GM19397 (cell line): ENCODE measurements at regions not wholly inside any gene's neighbourhood (a gene's known extent, or its start where the extent isn't known, plus 50 kb on each side); places are given as distances from the start of the nearest gene placed in this dataset.
"Not testable (repeated sequence)": the region's sequence is repeated elsewhere in the genome, so short reads cannot be mapped to it uniquely, and the experiment has no call there.

Experiments
- ATAC-seq: cut with Tn5 transposase; IDR thresholded peaks from one replicate; pipeline ENCODE4 v1.9.1; 2021; ENCODE audit warnings: mild to moderate bottlenecking, moderate library complexity; ENCODE audit not compliant: unreplicated experiment

DNA sequence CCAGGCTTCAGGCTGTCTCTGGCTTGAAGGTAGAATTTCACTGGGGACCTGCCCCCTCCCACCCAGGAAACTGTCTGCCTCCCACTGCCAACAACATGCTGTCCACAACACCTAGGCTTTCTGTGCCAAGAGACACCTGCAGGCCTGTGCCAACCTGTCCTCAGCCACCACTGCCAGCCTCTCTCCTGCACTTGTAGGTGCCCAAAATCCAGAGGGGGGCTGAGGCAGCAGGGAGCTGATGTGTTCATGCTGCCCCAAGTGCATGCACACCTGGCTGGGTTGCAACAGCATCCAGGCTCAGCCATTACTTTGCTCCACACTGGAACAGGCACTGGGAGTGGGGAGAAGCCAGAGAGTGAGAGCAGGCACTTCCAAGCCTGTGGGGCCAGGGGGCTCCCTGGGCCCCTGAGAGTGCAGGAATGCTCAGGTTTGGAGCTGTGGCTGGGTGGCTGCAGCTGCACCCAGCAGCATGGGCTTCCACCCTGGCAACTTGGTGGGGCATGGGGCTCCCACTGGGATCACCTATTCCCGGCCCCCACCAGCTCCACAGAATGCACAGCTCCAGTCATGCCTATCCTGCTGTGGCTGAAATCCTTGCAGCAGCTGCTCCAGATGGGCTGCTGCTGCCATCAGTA is 218.1 kb upstream of the OBI1 start:
- no peak for ATAC-seq

DNA sequence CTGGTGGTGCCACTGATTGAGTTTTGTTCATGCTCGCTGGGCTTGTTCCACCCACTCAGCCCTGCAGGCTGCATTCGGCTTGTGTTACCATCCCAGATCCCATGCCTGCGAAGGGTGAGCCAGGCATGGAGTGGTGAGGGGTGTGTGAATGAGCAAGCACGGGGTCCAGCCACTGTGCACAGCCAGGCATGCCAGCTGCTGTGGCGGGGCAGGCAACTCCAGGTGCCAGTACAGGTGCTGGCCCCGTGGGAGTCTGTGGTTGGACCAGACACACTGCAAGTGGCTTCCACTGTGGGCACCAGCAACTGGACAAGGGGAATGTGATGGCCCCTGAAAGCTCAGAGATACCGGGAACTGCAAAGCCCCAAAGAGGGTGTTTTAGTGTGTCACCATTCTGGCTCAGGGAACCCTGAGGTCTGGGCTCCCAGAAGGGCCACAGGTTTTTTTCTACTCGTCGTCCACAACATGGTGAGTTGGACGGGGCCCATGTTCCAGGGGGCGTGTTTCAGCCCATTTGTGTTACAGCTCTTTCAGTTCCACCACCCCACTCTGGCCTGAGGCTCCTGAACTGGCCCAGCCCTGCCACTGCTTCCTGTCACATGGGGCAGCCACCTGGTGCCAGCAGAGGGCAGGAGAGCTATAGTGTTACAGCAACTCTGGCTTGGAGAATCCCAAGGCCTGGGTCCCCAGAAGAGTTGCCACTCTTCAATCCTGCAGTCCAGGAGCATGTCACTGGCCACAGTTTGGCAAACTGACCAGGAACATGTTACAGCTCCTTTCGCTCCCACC is 217.0 kb upstream of the OBI1 start:
- ATAC-seq = peak; percentile 65

DNA sequence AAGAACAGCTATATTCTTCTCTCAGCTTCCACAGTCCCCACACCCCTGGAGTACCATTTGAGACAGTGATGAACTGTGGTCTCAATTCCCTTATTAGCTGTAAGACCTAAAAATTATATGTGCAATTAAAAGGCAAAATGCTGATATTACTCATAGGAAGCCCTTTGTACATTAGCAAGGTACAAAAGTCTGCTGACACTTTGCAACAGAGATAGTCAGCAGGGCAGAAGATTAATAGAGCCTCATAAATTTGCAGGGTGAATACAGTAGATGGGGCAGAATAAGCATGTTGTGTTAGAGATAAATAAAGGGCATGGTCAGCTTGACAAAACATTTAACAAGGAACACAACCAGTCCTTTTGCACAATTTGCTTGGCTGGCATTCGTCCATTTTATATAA is 210.0 kb upstream of the OBI1 start:
- no peak for ATAC-seq

DNA sequence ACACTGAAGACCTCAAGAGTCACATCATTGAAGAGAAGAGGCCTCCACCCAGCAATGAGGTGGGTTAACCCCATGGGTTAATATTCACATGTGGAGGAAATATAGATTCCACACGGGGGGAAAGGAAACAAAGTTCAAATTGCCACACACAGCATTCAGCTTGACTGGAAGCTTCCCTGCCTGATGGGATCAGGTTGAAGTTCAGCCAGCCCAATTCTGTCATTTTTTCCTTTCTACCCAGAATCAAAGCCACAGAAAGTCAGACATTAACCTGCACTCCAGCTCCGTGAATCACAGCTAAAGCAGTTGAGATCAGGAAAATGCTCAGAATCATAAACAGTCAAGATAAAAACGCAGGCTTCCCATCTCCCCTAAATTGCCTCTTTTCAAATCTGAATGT is 208.7 kb upstream of the OBI1 start:
- ATAC-seq = no peak

DNA sequence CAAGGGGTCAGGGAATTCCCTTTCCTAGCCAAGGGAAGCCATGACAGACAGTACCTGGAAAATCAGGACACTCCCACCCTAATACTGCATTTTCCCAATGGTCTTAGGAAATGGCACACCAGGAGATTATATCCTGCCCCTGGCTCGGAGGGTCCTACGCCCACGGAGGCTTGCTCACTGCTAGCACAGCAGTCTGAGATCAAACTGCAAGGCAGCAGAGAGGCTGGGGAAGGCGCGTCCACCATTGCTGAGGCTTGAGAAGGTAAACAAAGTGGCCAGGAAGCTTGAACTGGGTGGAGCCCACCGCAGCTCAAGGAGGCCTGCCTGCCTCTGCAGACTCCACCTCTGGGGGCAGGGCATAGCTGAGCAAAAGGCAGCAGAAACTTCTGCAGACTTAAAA is 207.1 kb upstream of the OBI1 start:
- not testable (repeated sequence) for ATAC-seq

DNA sequence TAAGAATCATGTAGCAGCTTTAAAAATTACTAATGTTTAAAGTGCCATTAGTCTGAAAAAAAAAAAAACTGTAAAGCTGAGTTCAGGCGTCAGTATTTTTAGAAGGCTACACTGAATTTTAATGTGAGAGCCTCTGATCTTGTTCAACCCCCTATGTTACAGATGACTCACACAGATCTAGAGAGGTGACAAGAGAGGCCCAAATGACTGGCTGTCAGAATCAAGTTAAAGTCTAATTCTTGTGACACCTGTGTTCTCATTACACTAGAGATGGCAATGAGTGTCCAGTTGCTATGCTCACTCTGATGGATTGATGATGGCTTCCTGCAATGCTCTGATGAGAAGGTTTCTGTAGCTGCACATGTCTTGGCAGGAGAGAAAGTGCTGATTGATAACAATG is 203.5 kb upstream of the OBI1 start:
- no peak for ATAC-seq

DNA sequence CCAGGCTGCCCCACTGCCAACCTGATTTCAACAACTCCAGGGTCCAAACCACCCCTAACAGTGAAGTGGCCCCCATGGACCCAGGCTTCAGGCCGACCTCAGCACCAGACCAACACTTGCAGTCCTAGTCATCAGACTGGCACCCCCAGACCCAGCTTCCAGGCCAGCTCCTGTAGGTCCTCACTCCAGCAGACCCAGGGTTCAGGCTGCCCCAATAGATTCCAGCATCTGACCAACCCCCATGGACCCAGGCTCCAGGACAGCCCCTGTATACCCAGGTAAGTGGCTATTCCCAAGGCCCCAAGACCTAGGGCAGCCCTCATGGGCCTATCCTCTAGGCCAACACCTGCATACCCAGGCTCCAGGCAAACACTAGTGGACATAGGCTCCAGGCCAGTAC is 193.8 kb upstream of the OBI1 start:
- ATAC-seq = no peak

DNA sequence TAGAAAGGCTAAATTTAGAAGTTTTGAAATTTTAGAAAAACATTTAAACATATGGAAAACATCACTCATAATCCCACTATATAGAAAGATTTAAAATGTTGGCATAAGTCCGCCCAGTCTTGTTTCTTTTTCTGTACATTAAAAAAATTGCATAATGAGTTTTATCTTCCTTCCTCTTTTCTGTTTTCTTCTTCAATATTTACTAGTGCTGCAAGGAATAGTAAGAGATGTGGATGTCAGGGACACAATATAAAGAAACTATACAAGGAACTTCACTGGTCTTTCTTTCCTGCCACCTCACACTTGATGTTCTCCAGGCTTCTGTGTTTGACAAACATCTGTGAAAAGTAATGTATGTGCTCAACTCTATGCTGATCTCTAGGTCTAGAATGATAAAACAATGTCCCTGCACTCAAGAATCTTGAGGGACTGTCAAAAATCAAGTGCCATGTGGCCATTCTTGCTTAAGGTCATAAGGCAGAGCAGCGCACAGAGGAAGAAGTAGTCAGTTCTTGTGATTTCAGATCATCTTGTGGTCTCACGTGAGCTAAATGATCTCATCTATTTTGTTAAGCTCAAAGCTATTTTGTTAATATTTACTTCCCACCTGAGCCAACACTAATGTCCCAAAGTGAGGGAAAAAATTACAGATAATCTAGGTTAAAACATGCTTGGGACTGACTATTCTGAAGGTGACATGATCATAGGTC is 186.9 kb upstream of the OBI1 start:
- no peak for ATAC-seq

DNA sequence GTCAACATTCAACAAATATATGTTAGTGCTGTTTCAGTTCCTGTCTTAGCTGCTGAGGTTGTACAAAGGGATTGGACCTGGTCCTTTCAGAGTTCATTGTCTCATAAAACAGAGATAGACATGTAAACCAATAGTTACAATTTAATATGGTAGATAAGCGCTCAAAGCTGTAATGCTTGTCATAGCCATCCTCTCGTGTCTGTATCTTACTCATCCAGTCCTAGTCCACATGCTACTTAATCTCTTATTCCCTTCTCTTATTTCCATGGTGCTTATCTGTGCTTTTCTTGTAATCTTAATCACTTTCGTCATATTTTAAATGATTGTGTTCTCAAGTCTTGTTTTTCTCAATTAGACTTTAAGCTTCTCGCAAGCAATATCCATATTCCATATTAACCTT is 185.2 kb upstream of the OBI1 start:
- no peak for ATAC-seq

DNA sequence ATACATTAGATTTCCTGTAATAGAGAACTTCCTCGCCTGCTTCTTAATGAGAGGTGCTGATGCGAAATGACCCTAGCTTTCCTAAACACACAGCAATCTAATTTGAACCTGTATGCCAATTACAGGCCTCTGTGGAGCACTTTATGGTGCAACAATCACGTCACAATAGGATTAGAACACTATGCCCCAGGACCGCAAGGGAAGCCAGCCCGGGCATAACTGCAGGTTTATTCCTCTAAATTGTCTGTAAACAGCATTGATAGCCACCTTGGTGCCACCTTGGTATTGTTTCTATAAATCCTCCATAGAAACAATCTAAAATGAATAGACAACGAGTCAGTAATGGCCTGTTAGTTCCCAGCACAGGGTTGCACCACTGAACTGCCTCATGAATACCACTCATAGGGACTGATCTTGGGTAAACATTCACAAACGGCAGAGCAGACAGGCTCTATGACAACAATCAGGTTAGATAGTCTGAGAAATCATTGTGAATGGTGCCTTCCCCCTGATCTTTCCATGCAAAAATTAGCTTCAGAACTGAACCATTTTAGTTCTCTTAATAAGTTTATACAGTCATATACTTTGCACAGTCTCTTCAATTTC is 182.5 kb upstream of the OBI1 start:
- no peak for ATAC-seq

DNA sequence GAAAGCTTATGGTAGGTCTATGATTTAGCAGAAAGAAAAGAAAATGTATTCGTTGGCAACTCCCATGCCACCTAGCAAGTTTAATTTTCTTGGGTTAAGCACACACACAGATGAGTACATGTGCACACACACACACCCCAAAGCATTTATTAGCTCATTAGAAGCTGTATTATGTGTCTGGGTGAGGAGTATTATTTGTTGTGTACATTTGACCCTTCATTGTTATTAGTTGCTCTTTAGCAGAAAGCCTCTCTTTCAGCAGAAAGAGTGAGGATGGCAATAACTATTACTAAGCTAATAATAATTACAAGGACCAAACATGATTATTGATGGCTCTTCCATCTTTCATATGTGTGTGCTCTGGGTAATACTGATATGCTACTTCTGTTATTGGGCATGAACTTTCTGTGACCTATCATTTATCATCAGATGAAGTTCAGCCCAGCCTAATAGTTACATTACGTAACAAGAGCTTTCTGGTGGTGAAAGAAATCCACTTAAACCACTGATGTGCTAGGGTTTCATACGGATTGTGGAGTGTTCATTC is 177.4 kb upstream of the OBI1 start:
- no peak for ATAC-seq

DNA sequence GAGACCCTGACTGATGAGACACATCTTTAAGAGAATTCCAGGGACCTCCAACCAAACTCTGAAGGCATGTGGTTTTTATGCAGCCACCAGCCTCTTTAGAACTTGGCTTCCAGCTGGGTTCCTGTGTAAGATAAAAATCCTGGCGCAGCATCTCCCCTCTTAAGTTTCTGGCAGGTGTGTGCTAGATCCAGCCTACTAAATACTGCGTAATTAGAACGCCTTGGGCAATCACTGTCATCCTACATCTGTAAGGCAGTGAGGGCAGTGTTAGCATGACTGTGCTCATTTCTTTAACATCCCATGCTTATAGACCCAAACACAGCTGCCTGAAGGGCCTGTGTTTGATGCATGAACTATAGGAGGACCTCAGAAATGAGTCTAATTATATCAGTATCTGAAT is 173.5 kb upstream of the OBI1 start:
- no peak for ATAC-seq

DNA sequence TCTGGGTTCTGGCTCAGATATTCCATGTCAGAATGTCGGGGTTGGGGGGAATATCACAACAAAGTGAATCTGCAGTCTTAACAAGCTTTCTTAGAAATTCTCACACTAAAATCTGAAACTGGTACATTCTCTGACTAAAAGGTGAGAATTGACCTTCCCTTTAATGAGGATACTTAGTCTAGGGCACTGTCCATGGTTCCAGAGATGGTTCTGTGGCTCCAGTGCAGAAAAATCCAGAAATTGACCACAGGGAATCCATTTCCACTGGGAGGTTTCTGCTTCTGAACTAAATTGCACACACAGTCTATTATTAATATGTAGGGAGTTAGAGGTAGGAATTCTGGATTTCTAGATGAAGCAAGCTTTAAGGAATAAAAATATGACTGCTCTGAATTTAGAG is 171.6 kb upstream of the OBI1 start:
- ATAC-seq = no peak

DNA sequence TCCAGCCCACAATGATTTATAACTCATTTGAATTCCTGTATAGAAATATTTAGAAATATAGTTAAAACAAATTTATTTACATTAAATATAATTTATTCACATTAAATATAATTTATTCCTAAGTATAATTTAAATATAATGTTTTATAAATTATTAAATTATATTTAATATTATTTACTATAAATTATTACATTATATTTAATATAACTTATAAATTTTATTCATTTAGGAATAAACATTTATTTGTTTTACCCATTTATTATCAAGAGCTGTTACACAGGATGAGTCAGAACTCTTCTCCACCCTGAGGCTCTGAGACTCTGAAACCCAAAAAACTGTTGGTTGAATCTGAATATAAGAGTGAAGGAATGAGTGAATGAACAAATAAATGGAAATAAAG is 170.9 kb upstream of the OBI1 start:
- no peak for ATAC-seq

DNA sequence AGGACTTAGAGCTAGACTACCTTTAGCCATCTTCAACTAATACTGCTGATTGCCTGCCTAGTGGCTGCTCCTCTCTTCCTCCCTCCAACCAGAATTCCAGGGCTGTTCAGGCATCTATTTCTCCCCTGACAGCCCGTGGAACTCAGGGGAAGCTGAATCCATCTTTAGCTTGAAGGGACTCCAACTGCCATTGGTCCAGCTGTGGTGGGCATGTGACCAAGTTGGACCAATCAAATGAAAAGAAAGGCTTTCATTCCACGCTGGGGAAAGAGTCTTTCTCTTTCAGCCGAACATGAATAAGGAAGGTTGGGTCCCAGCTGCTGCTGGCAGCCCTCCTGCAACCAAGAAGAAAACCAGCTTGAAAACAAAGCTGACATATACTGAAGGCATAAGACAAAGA is 168.5 kb upstream of the OBI1 start:
- no peak for ATAC-seq

DNA sequence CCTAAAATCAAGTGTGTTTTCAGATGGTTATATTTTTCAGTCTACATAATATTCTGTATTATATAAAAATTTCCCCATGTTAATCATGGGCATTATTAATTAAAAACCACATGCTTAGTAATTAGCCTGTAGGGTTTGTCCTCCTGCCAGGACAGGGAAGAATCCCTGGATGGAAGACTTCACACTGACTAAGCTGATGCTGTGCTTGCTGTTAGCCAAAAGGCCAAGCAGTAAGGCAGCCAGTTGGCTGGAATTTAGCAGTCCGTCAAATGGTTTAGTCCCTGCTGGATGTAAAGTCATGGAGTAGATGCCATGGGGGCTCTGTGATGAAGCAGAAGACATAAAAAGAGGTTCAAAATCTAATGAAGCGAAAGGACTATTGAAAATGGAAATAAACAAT is 168.0 kb upstream of the OBI1 start:
- no peak for ATAC-seq

DNA sequence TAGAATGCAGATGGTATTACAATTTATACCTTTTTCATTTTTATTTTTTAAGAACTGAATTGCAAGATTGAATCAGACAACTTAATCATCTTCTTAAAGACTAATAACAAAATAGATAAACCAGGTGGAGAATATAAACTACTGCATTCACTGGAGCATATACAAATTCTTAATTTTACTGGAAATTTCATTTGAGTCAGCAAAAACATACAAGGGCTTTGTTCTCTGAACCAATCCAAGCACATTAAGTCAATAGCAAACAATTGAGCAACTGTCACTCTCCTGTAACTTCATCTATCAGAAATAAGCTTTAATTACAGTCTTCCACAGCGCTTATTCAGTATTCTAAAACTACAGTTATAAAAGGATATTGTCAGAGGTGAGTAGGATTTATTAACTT is 167.4 kb upstream of the OBI1 start:
- no peak for ATAC-seq

DNA sequence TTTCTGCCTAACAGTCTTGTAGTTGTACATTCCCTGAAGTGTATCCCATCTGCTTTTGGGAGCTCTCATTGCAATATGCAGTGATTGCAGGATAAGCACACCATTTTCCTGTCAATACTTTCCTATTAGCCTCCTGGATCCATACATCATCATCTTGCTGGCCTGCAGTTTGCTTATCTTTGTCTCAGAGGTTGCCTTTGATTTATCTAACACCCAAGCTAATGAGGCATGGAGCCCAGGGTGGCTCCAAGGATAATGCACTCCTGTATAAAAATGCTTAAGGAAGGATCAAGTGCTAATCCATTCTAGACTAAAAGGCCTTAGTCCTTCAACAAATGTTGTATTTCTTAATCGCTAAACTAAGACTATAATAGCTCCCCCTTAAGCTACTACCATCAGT is 161.6 kb upstream of the OBI1 start:
- ATAC-seq = no peak

DNA sequence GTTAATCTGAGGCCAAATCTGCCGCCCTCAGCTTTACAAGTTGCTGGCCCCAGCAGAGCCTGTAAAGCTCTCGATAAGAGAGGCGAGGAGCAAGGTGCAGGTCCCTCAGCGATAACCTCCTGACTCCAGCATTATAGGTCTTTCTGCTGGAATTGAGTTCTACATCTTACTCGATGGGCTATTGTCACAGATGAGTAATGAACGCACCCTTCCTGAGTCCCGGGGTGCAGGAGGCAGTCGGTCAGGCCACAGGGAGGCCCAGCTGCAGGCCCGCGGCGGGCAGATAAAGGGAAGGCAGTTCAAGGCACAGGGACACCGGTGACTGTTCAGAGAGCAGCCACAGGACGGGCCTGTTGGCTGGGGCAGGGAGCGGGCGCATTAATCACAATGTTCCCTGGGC is 157.6 kb upstream of the OBI1 start:
- ATAC-seq = no peak

DNA sequence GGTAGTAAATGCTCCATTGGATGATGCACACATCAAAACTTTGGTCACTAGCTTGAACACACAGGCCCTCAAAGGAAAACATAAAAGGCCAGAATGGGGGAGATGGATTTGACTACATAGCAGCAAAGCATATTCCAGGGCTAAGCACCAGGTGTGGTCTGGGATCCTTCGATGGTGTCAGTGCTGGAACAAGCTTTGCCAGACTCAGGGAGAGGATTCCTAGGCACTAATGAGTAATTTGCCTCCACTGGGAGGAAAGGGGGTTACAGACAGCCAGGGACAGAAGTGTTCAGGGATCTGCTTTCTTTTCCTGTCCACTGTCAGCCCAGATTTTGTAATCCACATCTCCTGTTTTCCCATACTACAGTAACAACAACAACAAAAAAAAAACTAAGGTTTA is 157.2 kb upstream of the OBI1 start:
- no peak for ATAC-seq

DNA sequence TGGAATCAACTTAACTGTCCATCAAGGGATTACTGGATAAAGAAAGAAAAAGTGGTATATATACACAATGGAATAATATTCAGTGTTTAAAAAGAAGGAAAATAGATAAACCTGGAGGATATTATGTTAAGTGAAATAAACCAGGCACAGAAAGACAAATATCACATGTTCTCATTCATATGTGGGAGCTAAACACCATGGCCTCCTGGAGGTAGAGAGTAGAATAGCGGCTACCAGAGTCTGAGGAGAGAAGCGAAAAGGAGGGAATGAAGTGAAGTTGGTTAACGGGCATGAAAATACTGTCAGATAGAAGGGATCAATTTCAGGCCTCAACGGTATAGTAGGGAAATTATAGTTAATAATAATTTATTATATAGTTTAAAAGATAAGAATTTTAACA is 147.5 kb upstream of the OBI1 start:
- ATAC-seq = no peak

DNA sequence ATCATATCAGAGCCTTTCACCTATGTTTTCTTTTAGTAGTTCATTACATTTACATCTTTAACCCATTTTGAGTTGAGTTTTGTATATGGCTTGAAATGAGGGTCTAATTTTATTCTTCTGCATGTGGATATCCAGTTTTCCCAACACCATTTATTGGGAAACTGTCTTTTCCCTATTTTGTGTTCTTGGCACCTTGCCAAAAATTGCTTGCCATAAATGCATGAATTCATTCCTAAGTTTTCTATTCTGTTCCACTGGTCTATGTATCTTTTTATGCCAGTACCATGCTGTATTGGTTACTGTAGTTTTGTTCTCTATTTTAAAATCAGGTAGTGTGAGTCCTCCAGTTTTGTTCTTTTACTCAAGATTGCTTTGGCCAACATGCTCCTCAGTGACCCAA is 144.0 kb upstream of the OBI1 start:
- no peak for ATAC-seq
